Chondrocyte (in vitro differentiated cells): ENCODE measurements at regions not wholly inside any gene's neighbourhood (a gene's known extent, or its start where the extent isn't known, plus 50 kb on each side); places are given as distances from the start of the nearest gene placed in this dataset.

Experiments
- DNase-seq: peaks from one replicate; pipeline ENCODE4 v3.0.0; 2021; ENCODE audit warnings: mixed read lengths, low spot score
- H3K27ac Mint-ChIP-seq: one replicate; pipeline ENCODE4 v1.8.0; 2021; ENCODE audit warnings: mild to moderate bottlenecking, moderate library complexity, mixed read lengths; ENCODE audit not compliant: unreplicated experiment
- H3K27me3 Mint-ChIP-seq: 2 replicates; pipeline ENCODE4 v1.8.0; 2021; ENCODE audit warnings: low read depth, mixed read lengths
- H3K36me3 Mint-ChIP-seq: 2 replicates; pipeline ENCODE4 v1.8.0; 2021; ENCODE audit warnings: low read depth, mixed read lengths
- H3K4me1 Mint-ChIP-seq: 2 replicates; pipeline ENCODE4 v1.8.0; 2021; ENCODE audit warnings: low read depth, mild to moderate bottlenecking, mixed read lengths
- H3K4me3 Mint-ChIP-seq: one replicate; pipeline ENCODE4 v1.8.0; 2021; ENCODE audit warnings: mild to moderate bottlenecking, moderate library complexity, mixed read lengths; ENCODE audit not compliant: unreplicated experiment
- H3K9me3 Mint-ChIP-seq: 2 replicates; pipeline ENCODE4 v1.8.0; 2021; ENCODE audit warnings: low read depth, mixed read lengths
- TF ChIP-seq, protein P1 (sequence below): fragments of 200-600 bp; sonication (generic); IDR thresholded peaks from 2 replicates; pipeline ENCODE4 v1.5.0; 2021; ENCODE audit warnings: antibody characterized with exemption, mild to moderate bottlenecking, moderate library complexity

DNA sequence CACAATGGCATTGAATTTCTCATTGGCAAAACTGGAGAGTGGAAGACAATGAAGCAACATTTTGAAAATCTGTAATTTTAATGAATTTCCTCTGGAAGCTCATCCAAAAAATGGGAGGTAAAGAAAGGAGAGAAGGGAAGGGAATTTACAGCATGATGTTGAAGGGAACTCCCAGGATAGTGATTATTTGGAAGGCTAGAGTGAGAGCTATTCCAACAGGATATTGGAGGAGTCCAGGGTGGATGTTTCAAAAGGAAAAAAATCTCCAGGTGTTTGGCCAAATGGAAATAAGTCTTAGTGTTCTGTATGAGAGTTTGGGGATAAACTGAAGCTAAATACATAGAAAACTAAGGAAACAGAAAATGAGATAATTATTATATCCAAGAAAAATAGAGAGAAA is 106.2 kb downstream of the IZUMO3 start:
- H3K27me3 Mint-ChIP-seq = no peaks in the 10 kb centered on the region
- H3K27ac Mint-ChIP-seq = no peak overlapping the region

DNA sequence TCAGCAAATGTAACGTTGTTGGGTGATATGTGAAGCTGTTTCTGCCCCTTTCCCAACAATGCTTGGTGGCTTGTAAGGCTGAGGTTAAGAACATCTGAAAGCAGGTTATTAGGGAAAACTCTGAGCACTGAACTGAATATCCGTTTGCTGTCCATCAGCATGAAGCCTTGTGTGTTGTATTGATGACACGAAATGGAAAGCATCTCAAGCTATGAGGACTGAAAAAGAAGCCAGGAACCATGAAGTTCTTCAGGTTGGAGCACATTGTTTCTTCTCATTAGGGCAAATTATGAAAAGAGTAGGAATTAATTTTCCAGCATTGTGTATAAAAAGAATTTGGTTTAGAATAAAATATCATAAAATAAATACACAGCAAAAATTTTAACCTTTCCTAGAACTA is 106.8 kb downstream of the IZUMO3 start:
- peaks cover 19% of the 10 kb centered on the region for H3K9me3 Mint-ChIP-seq
- H3K36me3 Mint-ChIP-seq = peaks cover 2% of the 10 kb centered on the region
- H3K4me3 Mint-ChIP-seq = no peak overlapping the region
- H3K4me1 Mint-ChIP-seq = no peaks in the 10 kb centered on the region
- TF ChIP-seq, protein P1, sequence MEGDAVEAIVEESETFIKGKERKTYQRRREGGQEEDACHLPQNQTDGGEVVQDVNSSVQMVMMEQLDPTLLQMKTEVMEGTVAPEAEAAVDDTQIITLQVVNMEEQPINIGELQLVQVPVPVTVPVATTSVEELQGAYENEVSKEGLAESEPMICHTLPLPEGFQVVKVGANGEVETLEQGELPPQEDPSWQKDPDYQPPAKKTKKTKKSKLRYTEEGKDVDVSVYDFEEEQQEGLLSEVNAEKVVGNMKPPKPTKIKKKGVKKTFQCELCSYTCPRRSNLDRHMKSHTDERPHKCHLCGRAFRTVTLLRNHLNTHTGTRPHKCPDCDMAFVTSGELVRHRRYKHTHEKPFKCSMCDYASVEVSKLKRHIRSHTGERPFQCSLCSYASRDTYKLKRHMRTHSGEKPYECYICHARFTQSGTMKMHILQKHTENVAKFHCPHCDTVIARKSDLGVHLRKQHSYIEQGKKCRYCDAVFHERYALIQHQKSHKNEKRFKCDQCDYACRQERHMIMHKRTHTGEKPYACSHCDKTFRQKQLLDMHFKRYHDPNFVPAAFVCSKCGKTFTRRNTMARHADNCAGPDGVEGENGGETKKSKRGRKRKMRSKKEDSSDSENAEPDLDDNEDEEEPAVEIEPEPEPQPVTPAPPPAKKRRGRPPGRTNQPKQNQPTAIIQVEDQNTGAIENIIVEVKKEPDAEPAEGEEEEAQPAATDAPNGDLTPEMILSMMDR = no peak
- H3K27ac Mint-ChIP-seq = no peak overlapping the region
- no peak for DNase-seq
- no peaks in the 10 kb centered on the region for H3K27me3 Mint-ChIP-seq

More for the DNA sequence above, 106.2 kb downstream of the IZUMO3 start:
- DNase-seq = no peak
- Mint-ChIP-seq H3K4me1 (no peaks in the 10 kb centered on the region), H3K36me3 (peaks cover 2% of the 10 kb centered on the region), H3K4me3 (no peak overlapping the region), H3K9me3 (peaks cover 18% of the 10 kb centered on the region)
- TF ChIP-seq, protein P1 = no peak

DNA sequence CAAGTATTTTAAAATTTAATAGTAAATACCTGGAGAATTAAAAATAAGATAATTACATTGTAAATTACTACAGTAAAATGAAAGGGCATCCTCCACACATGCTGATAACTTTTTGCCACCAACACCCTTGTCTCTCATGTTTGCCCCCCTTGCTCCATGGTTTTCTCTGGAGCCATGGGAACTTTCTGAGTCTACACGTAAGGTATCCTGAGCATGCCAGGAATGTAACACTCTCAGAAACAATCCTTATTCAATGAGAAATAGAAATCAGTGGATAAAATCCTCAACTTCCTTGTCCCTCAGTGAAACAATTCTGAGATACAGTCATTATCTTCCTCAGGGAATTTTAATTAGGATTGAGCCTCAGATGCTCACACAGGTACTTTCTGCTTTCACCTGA is 108.9 kb downstream of the IZUMO3 start:
- TF ChIP-seq, protein P1 = no peak
- H3K27ac Mint-ChIP-seq = peak overlapping the region; percentile 41
- no peak for DNase-seq

DNA sequence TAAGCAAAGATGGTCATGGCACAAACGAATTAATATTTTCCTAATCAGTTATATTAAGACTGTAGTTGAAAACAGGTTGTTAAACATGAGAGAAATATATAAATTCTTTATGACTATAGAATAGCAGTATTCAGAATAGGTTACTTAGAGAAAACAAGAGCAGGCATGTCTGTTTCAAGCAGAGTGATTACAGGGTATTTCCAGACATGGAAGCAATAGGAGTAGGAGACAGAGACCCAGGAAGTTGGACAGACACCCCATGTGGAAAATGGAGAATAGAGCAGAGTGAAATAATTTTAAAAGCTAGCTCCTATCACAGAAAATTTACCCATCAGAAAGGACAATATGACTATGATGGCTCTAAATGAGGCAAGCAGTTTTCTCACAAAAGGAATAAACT is 111.5 kb downstream of the IZUMO3 start:
- TF ChIP-seq, protein P1 = no peak
- Mint-ChIP-seq H3K9me3 (peaks cover 14% of the 10 kb centered on the region), H3K4me3 (no peak overlapping the region), H3K36me3 (peaks cover 2% of the 10 kb centered on the region), H3K4me1 (no peaks in the 10 kb centered on the region), H3K27me3 (no peaks in the 10 kb centered on the region), H3K27ac (no peak overlapping the region)
- DNase-seq = no peak

More for the DNA sequence above, 108.9 kb downstream of the IZUMO3 start:
- H3K36me3 Mint-ChIP-seq = peaks cover 2% of the 10 kb centered on the region
- no peaks in the 10 kb centered on the region for H3K4me1 Mint-ChIP-seq
- peaks cover 15% of the 10 kb centered on the region for H3K9me3 Mint-ChIP-seq
- H3K27me3 Mint-ChIP-seq = no peaks in the 10 kb centered on the region
- H3K4me3 Mint-ChIP-seq = no peak overlapping the region

DNA sequence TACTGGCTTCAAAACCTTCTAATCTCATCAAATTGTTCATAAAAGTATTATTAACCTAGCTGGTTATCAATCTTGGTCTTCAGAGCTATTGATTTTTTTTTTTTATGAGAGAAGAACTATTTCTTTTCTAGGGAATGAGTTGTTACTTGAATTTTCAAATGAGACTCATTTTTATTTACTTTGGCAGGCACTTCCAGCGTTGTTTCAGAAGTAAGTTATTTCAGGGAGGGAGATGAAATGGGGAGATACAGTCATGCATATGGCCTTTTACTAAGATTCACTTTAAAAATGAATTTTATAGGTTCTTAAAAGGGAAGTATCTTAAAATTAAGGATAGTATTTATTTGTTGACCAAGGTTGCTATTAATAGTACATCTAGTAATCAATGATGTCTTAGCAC is 129.6 kb downstream of the IZUMO3 start:
- H3K27me3 Mint-ChIP-seq = no peaks in the 10 kb centered on the region
- no peak overlapping the region for H3K4me3 Mint-ChIP-seq
- no peaks in the 10 kb centered on the region for H3K36me3 Mint-ChIP-seq
- H3K27ac Mint-ChIP-seq = no peak overlapping the region
- no peak for DNase-seq
- TF ChIP-seq, protein P1 = no peak
- peaks cover 12% of the 10 kb centered on the region for H3K9me3 Mint-ChIP-seq
- H3K4me1 Mint-ChIP-seq = no peaks in the 10 kb centered on the region
